Amygdala (tissue), 56 donors: ENCODE measurements at regions not wholly inside any gene's neighbourhood (a gene's known extent, or its start where the extent isn't known, plus 50 kb on each side); places are given as distances from the start of the nearest gene placed in this dataset.

Experiments
- DNase-seq, 56 donors: peaks; one replicate each; lab custom pipeline; 2025; lab: John Stamatoyannopoulos, UW

DNA sequence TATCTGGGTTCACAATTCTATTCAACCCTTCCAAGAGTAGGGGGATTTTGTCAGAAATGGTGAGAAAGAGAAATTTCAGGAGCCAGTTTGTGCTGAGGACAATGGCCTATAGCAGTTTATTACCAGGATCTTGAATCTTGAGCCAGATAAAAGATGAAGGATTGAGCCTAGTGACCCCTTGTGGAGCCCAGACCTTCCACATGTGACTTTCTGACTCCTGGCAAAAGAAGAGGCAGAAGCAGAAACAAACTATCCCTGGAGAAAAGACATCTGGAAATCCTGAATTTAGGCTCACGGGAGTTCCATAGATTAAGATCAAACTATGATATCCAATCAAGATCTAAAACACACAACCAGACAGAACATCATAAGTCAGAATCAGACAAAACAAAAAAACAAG lies 60.9 kb upstream of the CHRM2 start:
- DNase-seq: no peak

DNA sequence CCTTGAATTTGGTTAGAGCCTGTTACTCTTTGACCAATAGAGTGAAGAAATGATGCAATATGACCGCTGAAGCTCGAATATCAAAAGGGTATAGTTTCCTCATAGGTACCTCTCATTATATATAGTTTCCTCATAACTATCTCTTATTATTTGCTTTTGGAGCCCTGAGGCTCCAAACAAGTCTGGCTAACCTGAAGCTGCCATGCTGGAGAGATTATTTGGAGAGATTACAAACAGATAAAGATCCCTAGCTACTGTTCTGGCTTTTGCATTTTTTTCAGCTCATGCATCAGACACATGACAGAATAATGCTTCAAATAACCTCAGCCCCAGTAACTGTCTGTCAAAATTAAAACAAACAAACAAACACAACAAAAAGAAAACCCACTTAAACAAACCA lies 65.4 kb upstream of the CHRM2 start:
- no peak for DNase-seq

DNA sequence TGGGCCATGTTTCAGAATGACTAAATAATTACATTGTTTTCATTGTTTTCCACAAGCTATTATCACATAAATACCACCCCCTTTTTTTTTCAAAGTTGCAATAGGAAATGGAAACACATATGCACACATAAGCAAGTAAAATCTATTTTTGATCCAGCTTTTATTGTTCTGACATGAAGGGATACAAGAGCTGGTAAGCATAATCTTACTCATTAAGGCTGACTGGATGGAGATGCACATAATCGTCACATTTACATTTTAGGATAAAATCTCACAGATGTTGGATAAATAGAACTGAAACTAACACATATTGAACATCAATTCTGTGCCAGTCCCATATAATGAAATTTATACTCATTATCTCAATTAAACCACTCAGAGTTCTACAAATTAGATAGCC lies 84.5 kb upstream of the CHRM2 start:
- DNase-seq: no peak

DNA sequence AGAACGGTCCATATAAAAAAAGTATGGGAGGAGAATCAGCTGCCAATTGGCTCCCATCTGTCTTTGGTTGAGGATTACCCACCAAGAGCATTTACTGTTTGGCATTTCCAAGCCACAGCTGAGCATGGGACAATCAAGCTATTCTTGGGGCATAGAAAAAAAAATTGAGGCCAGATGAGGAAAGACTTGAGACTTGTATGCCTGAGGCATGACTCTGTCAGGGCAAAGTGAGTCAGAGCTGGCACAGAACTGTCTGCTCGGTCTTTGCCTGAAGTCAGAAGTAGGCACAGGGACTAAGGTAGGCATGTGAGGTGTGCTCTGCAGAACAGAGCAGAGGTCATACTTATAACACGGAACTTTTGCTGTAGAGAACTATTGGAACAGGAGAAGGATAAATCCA lies 126.5 kb upstream of the CHRM2 start:
- DNase-seq: no peak

DNA sequence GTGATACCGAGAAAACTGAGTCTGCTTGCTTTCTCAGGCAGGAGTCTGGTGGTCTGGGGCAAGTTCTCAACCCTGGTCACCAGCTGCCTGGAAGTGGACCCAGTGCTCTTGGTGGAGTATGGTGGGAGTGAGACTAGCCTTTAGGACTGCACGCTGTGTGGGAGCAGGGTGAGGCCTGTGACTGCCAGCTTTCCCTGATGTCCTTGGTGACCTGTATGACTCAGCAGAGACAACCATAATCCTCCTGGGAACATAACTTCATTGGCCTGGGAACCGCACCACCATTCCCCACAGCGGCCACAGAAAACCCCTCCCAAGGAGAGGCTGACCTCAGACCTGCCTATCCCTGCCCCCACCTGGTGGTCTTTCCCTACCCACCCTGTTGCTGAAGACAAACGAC lies 139.5 kb upstream of the CHRM2 start:
- no peak for DNase-seq

DNA sequence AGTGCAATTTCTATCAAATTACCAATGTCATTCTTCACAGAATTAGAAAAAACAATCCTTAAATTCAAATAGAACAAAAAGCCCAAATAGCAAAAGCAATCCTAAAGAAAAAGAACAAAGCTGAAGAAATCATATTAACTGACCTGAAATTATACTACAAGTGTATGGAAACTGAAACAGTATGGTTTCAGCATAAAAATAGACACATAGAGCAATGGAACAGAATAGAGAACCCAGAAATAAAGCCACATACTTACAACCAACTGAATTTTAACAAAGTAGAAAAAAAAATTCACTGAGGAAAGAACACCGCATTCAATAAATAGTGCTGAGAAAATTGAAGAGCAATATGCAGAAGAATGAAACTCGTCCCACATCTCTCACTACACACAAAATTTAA lies 142.0 kb upstream of the CHRM2 start:
- no peak for DNase-seq

DNA sequence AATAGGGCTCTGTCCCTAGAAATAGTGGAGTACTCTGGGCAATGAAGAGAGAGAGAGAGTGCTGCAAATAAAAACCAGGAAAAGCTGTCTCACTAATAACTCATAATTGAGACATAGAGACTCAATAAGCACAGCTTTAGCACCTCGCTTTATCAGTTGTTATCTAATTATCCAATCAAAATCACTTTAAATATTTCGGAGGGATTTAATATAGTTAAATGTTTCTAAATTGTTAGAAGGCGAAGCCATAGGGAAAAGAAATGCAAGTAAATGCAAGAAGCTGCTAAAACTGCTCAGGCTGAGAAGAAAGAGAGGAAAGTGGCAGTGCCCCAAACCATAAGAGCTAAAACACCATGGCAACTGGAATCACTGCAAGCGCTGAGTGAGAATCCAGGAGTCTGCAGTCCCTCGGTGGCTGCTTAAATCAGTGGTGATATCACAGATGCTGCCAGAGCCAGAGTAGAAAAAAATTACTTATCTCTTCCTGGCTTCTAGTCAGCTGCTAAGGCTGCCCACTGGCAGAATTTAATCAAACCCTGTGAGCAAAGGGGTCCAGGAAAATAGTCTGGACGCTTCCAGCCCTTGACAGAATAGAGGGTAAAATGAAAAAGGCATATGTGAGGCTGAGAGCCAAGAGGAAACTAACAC lies 150.4 kb upstream of the CHRM2 start:
- no peak for DNase-seq

DNA sequence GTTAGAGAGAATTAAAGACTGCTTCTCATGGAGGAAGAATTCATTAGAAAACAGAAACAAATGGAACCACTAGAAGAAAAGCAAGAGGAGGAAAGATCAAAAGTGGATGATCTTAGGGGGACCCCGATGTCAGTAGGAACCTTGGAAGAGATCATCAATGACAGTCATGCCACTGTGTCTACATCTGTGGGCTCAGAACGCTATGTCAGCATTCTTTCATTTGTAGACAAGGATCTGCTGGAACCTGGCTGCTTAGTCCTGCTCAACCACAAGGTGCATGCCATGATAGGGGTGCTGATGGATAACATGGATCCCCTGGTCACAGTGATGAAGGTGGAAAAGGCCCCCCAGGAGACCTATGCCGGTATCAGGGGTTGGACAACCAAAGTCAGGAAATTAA lies 154.4 kb upstream of the CHRM2 start:
- DNase-seq: no peak

DNA sequence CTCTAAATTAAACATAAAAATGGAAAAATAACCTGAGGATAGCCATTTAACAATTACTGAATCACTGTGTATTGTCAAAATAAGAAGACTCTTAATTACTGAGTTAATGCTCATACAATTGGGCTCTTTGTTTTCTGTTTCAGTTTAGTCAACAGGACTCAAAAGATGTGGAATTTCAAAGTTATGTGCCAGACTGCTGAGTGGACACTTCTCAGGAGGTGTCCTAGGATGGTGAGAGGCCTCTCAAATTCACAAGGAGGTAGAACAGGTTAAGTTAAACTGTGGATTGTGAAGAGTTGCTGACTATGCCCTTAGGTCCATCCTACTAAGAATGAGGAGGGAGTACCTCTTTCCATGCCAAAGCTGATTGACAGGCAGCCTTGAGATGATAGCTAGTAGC lies 157.7 kb upstream of the CHRM2 start:
- no peak for DNase-seq

DNA sequence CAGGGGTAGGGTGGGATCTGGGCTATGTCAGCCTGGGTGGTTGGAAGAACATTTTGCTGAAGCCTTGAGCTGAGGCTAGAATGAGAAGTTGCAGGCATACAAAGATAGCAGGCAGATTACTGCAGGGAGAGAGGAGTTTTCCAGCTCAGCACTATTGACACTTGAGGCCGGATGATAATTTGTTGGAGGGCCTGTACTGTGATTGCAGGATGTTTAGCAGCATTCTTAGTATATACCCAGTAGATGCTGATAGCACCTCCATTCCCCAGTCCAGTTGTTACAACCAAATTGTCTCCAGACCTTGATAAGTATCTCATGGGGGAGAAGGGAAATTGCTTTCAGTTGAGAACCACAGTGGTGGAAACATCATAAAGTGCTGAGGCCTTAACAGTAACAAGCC lies 158.6 kb upstream of the CHRM2 start:
- DNase-seq: no peak

DNA sequence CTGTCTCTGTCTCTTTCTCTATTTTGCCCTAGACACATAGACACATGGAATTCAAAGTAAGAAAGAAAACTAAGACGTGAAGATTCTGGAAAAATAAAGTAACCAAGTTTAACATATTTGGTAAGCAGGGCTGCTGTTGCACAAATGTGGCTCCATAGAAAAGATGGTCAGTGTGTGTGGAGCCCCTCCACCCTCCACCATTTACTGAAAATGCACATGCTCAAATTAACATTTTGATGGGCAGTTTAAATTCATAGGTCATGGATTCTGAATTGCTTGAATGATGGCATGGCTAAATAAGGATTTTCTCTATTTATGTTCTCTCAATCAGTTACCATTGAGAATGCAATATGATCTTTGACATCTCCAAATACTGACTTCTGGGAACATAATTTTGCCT lies 165.5 kb upstream of the CHRM2 start:
- no peak for DNase-seq

DNA sequence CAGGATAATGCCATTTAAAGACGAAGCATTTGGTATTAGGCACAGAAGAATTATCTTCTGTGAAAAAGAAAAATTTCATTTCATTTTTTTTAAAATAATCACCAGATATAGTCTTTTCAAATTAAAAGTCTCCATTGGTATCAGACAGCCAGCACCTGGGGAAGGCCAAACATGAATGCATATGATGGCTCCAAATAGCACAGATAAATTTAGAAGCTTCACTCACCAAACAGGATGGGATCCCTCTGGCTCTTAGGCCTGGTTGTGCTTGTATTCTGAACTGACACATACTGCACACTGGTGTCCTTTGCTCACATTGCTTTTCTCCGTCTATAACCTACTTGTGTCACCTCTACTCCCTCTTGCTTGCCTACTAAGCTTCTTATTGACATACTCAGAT lies 169.5 kb upstream of the CHRM2 start:
- DNase-seq: no peak

DNA sequence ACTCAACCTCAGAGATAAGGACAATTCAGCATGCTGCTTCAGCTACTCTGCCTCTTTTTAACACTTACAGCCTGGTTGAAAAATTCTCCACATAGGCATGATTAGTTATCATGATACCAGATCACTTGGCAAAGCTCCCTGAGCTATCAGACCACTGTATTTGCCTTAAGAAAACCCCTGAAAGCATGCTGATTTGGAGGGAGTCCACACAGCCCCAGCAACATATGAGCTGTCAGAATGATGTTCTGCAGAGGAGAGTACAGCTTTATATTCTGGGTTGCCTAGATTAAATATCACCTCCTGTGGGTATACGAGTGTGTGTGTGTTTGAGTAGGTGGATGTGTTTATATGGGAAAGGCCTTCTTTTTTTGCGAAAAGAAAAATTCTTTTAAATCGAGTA lies 170.2 kb upstream of the CHRM2 start:
- DNase-seq: peak in 2 of 56 donors; percentile 4 to 8

DNA sequence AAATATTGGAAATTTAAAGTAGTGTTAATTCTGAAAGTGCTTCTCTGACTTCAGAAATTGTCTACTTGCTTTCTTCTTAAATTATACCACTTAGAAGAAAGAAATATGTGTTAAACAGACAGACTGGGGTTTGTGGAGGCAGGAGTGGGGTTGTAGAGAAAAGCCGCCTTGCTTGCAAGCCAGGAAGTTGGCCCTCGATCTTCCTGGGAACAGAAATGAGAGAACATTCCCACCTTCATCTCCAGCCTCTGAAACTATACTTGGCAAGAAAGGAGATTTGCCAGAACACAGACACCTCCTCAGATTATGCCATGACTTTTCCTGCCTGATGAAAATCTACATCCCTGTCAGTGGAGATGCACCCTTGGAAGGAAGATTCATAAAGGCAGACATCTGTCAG lies 171.2 kb upstream of the CHRM2 start:
- no peak for DNase-seq

DNA sequence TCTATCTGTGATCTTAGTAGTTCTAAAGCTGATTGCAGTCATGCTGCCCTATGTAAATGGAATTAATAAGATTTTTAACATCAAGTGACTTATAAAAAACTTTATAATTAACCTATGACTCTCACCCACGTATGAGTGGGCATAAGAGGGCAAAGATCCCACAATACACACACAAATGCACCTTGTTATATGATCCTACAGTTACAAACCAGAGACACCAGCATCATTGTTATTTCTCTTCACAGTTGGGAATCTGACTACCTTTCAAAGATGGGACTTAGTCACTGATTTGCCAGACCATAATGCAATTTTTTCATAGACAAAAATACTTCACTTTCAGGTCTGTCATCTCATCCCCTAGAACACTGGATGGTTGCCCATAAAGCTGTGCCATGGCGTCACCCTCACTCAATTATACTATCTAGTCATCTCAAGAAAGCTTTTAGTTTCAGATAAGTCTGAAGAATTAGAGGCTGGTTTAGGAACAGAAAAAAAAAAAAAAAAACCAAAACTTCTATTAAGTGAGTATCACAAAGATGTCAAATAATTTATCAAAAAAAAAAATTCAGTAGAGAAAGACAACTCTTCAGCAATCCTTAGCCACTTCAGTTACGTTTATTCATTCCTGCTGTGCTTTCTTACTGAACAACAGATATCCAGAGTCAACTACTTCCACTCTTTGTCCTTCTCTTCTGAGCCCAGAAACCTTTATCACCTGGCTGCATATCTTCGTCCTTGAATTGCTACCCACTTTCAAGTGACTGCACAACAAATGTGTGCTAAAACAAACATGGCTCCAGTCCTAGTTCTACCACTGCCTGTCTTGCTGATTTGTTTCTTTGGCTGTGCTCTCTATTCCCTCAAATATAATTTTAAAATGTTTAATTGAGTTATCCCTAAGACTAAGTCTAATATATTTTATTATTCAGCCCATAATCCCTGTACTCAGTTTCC lies 175.0 kb upstream of the CHRM2 start:
- no peak for DNase-seq

DNA sequence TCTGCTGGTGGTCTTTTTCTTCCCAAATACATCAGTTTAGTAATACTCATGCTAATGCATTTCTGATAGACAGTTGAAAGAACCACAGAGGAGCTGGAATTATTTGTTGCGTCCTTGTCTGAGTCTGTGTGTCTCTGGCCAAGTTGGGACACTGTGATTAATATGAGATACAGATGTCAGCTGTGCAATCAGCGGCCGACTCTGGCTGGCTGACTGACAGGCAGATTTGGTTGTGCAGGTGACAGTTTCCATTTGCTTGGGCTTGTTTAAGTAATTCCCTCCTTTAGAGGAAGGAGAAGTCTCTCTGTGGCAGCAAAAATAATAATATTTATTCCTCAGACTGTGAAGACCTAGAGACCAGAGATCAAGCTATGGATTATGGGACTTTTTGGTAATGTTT lies 176.2 kb upstream of the CHRM2 start:
- no peak for DNase-seq

DNA sequence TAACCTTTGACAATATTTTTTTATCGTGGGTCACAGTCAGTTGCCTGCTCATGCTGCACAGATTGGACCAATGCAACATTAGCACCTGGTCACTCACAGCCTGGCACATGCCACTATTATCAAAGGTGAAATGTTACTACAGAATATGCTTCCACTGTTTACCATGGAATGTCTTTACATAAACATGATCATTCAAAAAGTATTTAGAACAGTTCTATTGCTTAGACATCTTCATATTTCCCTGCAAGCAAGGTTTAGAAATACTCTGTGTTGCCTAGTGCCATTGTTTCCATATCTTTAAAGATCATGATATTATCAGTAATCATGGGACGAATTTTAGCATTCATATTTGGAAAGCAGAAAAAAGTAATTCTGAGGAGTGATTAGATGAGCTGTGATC lies 179.9 kb upstream of the CHRM2 start:
- DNase-seq: no peak

DNA sequence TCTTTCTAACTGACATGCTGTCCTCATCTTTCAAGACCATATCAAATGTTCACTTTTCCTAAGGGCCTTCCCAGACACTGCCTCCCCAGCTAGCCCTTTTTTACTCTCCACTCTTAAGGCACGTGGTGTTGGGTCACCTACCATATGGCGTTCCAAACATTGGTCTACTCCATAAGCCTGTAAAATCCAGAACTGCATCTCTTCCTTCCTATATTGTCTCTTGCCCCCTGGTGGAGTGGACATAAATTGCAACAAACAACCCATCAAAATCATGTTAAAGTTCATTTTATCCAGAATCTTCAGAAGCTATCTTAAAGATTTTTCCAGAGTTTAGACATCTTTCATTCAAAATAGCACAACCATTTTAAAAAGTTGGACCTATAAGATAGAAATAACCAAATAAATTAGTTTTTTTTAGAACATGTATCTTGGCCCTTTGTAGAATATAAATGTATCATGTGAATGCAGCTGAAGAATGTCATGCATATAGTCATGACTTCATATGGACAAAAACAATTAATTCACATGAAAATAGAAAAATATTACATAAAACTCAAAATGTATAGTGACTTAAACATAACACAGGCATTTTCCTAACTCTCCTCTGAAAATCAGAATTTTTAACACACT lies 180.6 kb upstream of the CHRM2 start:
- peak in 1 of 56 donors; percentile 5 for DNase-seq

DNA sequence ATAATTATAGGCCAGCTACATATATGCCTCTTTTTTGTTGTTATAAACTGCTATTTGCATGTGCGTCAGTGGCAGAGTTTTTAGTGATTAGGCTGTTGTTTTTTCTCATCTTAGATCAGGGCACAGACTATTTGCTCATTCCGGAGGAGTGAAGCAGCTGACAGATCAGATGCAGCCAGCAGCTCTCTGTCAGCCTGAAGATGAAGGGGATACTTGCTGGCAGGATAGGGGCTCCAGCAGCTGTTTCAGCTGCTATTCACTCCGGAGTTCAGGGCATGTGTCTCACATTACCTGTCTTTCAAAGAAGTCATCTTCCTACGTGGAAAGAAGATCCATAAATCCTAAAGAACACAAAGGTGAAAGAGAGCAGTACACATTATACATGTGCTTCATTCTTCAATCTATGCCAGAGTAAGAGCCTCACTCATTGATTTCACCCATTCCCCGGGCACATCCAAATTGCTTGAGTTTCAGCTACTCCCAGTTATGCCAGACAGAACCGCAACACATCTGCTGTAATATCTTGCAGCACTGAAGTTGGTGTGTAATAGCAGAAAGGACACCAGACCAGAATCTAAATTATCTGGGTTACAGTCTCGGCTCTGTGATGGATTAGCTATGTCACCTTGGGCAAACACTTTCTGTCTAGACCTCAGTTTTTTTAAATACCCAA lies 182.8 kb upstream of the CHRM2 start:
- no peak for DNase-seq

DNA sequence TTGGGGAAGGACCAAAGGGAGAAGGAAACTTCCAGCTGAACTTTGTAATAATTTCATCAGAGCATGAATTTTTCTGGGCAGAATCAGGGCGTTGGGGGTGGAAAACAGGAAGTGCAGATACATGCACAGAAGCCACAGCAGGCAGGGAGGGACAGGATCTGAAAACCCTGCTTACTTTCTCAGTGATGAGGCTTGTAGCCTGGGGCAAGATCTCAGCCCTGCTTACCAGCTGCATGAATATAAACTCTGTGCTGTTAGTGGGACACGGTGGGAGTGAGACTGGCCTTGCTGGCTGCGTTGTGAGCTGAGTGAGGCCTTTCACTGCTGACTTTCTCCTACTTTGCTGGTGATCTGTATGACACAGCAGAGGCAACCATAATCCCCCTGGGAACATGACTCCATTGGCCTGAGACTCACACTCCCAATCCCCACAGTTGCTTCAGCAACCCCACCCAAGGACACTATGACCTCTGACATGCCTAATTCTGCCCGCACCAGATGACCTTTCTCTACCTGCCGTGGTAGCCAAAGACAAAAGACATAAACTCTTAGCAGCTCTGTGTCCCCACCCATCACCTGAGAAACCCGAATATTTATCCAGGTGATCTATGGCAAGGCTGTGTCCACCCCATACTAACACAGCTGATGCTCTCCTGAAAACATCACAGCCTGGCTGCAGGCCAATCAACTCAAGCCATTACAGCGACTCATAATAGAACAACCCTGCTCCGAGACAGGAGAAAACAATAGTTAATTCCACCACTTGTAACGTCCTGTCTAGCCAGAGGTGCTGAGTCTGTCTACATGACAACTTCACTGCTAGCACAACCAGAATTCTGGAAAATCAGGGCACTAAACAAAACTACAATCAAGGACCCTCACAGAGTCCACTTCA lies 190.7 kb upstream of the CHRM2 start:
- no peak for DNase-seq
